NT2/D1 (cell line): ENCODE measurements at regions not wholly inside any gene's neighbourhood (a gene's known extent, or its start where the extent isn't known, plus 50 kb on each side); places are given as distances from the start of the nearest gene placed in this dataset.
"Not testable (repeated sequence)": the region's sequence is repeated elsewhere in the genome, so short reads cannot be mapped to it uniquely, and the experiment has no call there.

Experiments used
- SUZ12 ChIP-seq: IDR thresholded peaks from 2 replicates; pipeline ENCODE4 v1.6.1; 2011; ENCODE audit not compliant: insufficient read length, insufficient read depth; ENCODE audit errors: extremely low read depth
- ZNF274 ChIP-seq: IDR thresholded peaks from 2 replicates; pipeline ENCODE4 v1.6.1; 2011; ENCODE audit warnings: mild to moderate bottlenecking, low read depth, low read length

GRCh38 chr9:92203887-92204286 lies 88.7 kb upstream of the SPTLC1 start:
- not testable (repeated sequence) for TF ChIP-seq ZNF274, SUZ12
